Breast epithelium (tissue), 4 donors: ENCODE measurements at regions not wholly inside any gene's neighbourhood (a gene's known extent, or its start where the extent isn't known, plus 50 kb on each side); places are given as distances from the start of the nearest gene placed in this dataset.

Experiments
- DNase-seq, 2 donors: peaks; one replicate each; pipeline ENCODE4 v3.0.0-alpha.2; 2019; ENCODE audit warnings: low spot score in 2 of 2
- H3K27ac ChIP-seq, 2 donors: fragments of 200-600 bp; sonication (generic) in 1 of 2; one replicate each; pipeline ENCODE4 v1.5.1; 2016 to 2019; ENCODE audit warnings: mild to moderate bottlenecking in 1 of 2
- H3K27me3 ChIP-seq, 2 donors: fragments of 200-600 bp; sonication (generic) in 1 of 2; one replicate each; pipeline versions ENCODE4 v1.5.1 to v1.6.0; 2017 to 2019; ENCODE audit warnings: control low read depth in 1 of 2, mild to moderate bottlenecking in 1 of 2
- H3K36me3 ChIP-seq: fragments of 200-600 bp; one replicate; pipeline ENCODE4 v1.5.1; 2019
- H3K4me1 ChIP-seq, 2 donors: fragments of 200-600 bp; sonication (generic); one replicate each; pipeline ENCODE4 v1.5.1; 2016 to 2019; ENCODE audit warnings: control low read depth in 1 of 2
- H3K4me3 ChIP-seq, 3 donors: fragments of 200-600 bp; sonication (generic); 1 replicate in 2 of 3; 2 replicates in 1 of 3; pipeline ENCODE4 v1.5.1; 2016 to 2019; ENCODE audit warnings: mild to moderate bottlenecking in 3 of 3, moderate library complexity in 2 of 3
- H3K9me3 ChIP-seq, 2 donors: fragments of 200-600 bp; sonication (generic) in 1 of 2; one replicate each; pipeline ENCODE4 v1.5.1; 2016 to 2019; ENCODE audit warnings: control low read depth in 1 of 2
- CTCF ChIP-seq, 3 donors: fragments of 450-650 bp; IDR thresholded peaks; one replicate each; pipeline ENCODE4 v1.5.1; 2016 to 2017; ENCODE audit warnings: antibody characterized with exemption in 3 of 3, mild to moderate bottlenecking in 3 of 3, moderate library complexity in 3 of 3
- POLR2A ChIP-seq: fragments of 450-650 bp; IDR thresholded peaks from one replicate; pipeline ENCODE4 v1.6.1; 2016; ENCODE audit warnings: antibody characterized with exemption, mild to moderate bottlenecking, moderate library complexity
- POLR2AphosphoS5 ChIP-seq, 3 donors: sonication (generic); formaldehyde crosslinking; IDR thresholded peaks; one replicate each; pipeline ENCODE4 v1.6.1; 2017; ENCODE audit warnings: antibody characterized with exemption in 3 of 3
- intact Hi-C: fragments of 100-400 bp; cut with DNase I; formaldehyde crosslinking; loops from one replicate; pipeline ENCODE4 v1.15.1; 2023; ENCODE audit warnings: low total_unique reads

- Histone ChIP-seq H3K9me3 (no peaks in the 10 kb centered on the region), H3K27ac (no peak overlapping the region), H3K36me3 (no peaks in the 10 kb centered on the region), H3K27me3 (no peaks in the 10 kb centered on the region), H3K4me1 (no peaks in the 10 kb centered on the region), H3K4me3 (no peak overlapping the region)
- intact Hi-C loops, result no loop called here
- TF ChIP-seq POLR2AphosphoS5 (IDR thresholded peaks at IDR 0.05) (no peak), CTCF (IDR thresholded peaks at IDR 0.05) (no peak), POLR2A (no peak)
- DNase-seq, result no peak
Observed at GRCh38 chr3:117846238-117846637, 1136.7 kb downstream of the TUSC7 start.

GRCh38 chr3:117848606-117849005, 1139.0 kb downstream of the TUSC7 start:
- H3K4me1 ChIP-seq, result no peaks in the 10 kb centered on the region
- H3K4me3 ChIP-seq, result no peak overlapping the region
- H3K27me3 ChIP-seq, result no peaks in the 10 kb centered on the region
- no peak overlapping the region for H3K27ac ChIP-seq
- no peaks in the 10 kb centered on the region for H3K36me3 ChIP-seq
- TF ChIP-seq POLR2A, result no peak
- no peak for TF ChIP-seq CTCF (IDR thresholded peaks at IDR 0.05)
- no peak for TF ChIP-seq POLR2AphosphoS5 (IDR thresholded peaks at IDR 0.05)
- H3K9me3 ChIP-seq, result no peaks in the 10 kb centered on the region
- no peak for DNase-seq
- intact Hi-C loops, result no loop called here

GRCh38 chr3:117853923-117854668, 1144.5 kb downstream of the TUSC7 start:
- Histone ChIP-seq H3K9me3 (no peaks in the 10 kb centered on the region), H3K36me3 (no peaks in the 10 kb centered on the region), H3K4me1 (no peaks in the 10 kb centered on the region), H3K27ac (no peak overlapping the region), H3K4me3 (no peak overlapping the region), H3K27me3 (no peaks in the 10 kb centered on the region)
- DNase-seq, result no peak
- intact Hi-C loops, result no loop called here
- TF ChIP-seq CTCF (IDR thresholded peaks at IDR 0.05) (no peak), POLR2AphosphoS5 (IDR thresholded peaks at IDR 0.05) (no peak), POLR2A (no peak)

- intact Hi-C loops, result no loop called here
Observed at GRCh38 chr3:117856354-117856753, 1146.8 kb downstream of the TUSC7 start.

GRCh38 chr3:117863146-117863545, 1153.6 kb downstream of the TUSC7 start:
- intact Hi-C loops, result no loop called here
- no peaks in the 10 kb centered on the region for H3K9me3 ChIP-seq
- no peaks in the 10 kb centered on the region for H3K36me3 ChIP-seq
- no peaks in the 10 kb centered on the region for H3K27me3 ChIP-seq
- no peak for TF ChIP-seq CTCF (IDR thresholded peaks at IDR 0.05)
- no peak for TF ChIP-seq POLR2A
- no peak for TF ChIP-seq POLR2AphosphoS5 (IDR thresholded peaks at IDR 0.05)
- no peak overlapping the region for H3K4me3 ChIP-seq
- no peak overlapping the region for H3K27ac ChIP-seq
- no peak for DNase-seq
- no peaks in the 10 kb centered on the region for H3K4me1 ChIP-seq

More at GRCh38 chr3:117856354-117856753, 1146.8 kb downstream of the TUSC7 start:
- Histone ChIP-seq H3K4me1 (no peaks in the 10 kb centered on the region), H3K4me3 (no peak overlapping the region), H3K36me3 (no peaks in the 10 kb centered on the region), H3K27me3 (no peaks in the 10 kb centered on the region), H3K9me3 (no peaks in the 10 kb centered on the region), H3K27ac (no peak overlapping the region)
- no peak for TF ChIP-seq CTCF (IDR thresholded peaks at IDR 0.05)
- TF ChIP-seq POLR2A, result no peak
- no peak for DNase-seq
